ENCODE measurements at regions not wholly inside any gene's neighbourhood (a gene's known extent, or its start where the extent isn't known, plus 50 kb on each side); places are given as distances from the start of the nearest gene placed in this dataset.

- Histone ChIP-seq H3K9me3 (ENCODE audit: control insufficient read depth, insufficient read depth, low read depth, low read length) (no peaks in the 10 kb centered on the region), H3K27ac (ENCODE audit: extremely low read depth, low read depth, low read length) (no peak overlapping the region), H3K4me1 (ENCODE audit: control insufficient read depth, insufficient read depth, low read length) (no peaks in the 10 kb centered on the region), H3K4me3 (ENCODE audit: low read depth, low read length) (no peak overlapping the region), H3K36me3 (ENCODE audit: control insufficient read depth in 2 of 2, insufficient read depth in 1 of 2, low read length in 2 of 2) (no peaks in the 10 kb centered on the region)
- POLR2A ChIA-PET = no interaction called here
- TF ChIP-seq, protein P1, sequence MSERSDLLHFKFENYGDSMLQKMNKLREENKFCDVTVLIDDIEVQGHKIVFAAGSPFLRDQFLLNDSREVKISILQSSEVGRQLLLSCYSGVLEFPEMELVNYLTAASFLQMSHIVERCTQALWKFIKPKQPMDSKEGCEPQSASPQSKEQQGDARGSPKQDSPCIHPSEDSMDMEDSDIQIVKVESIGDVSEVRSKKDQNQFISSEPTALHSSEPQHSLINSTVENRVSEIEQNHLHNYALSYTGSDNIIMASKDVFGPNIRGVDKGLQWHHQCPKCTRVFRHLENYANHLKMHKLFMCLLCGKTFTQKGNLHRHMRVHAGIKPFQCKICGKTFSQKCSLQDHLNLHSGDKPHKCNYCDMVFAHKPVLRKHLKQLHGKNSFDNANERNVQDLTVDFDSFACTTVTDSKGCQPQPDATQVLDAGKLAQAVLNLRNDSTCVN (tag by site-specific recombination; optimal IDR thresholded peaks at IDR 0.05) = no peak
- TF ChIP-seq MYNN (tag by site-specific recombination; IDR thresholded peaks at IDR 0.05; ENCODE audit: borderline replicate concordance) (no peak), FEZF1 (tag by site-specific recombination; IDR thresholded peaks at IDR 0.05) (no peak), ZNF561 (tag by site-specific recombination; IDR thresholded peaks at IDR 0.05; ENCODE audit: borderline replicate concordance) (no peak), ZNF302 (tag by site-specific recombination; IDR thresholded peaks at IDR 0.05; ENCODE audit: low read depth) (no peak), ZNF776 (tag by site-specific recombination; IDR thresholded peaks at IDR 0.05; ENCODE audit: borderline replicate concordance) (no peak), TSHZ1 (tag by site-specific recombination; IDR thresholded peaks at IDR 0.05; ENCODE audit: borderline replicate concordance) (no peak)
- CTCF ChIA-PET = no interaction called here
These were observed 580.7 kb downstream of the KCTD8 start for GRCh38 chr4:43867908-43868307.

DNA sequence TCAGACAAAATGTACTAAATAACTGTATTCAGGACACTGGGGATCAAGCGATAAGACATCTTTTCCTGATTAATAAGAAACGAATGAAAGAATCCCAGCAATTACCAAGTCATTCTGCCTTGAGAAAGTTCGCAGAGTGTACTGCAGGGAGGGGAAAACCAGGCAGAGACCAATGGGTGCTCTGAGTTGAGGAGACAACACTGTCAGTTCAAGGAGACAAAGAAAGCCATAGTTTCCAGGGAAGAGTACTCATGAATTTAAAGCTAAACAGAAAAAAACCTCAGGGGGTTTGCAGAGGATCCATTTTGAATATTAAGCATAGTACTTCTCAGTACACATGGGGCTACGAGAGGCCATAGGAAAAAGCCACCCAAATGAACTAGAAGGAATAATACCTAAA lies 573.0 kb downstream of the KCTD8 start:
- Histone ChIP-seq H3K36me3 (ENCODE audit: control insufficient read depth in 2 of 2, insufficient read depth in 1 of 2, low read length in 2 of 2) (no peaks in the 10 kb centered on the region), H3K4me1 (ENCODE audit: control insufficient read depth, insufficient read depth, low read length) (no peaks in the 10 kb centered on the region), H3K4me3 (ENCODE audit: low read depth, low read length) (no peak overlapping the region), H3K27ac (ENCODE audit: extremely low read depth, low read depth, low read length) (no peak overlapping the region), H3K9me3 (ENCODE audit: control insufficient read depth, insufficient read depth, low read depth, low read length) (no peaks in the 10 kb centered on the region)
- CTCF ChIA-PET = no interaction called here
- TF ChIP-seq ZNF133 (tag by site-specific recombination; IDR thresholded peaks at IDR 0.05) = no peak
- no peak for TF ChIP-seq ZNF132 (tag by site-specific recombination; IDR thresholded peaks at IDR 0.05; ENCODE audit: borderline replicate concordance)
- TF ChIP-seq ZNF473 (tag by site-specific recombination; IDR thresholded peaks at IDR 0.05) = no peak
- no peak for TF ChIP-seq BCL11A (tag by site-specific recombination; IDR thresholded peaks at IDR 0.05; ENCODE audit: low read depth)
- TF ChIP-seq HOXA7 (CRISPR knock-in tag; IDR thresholded peaks at IDR 0.05; ENCODE audit: borderline replicate concordance) = no peak
- no peak for TF ChIP-seq ZNF555 (tag by site-specific recombination; conservative IDR thresholded peaks at IDR 0.05)
- TF ChIP-seq ATF2 (tag by site-specific recombination; IDR thresholded peaks at IDR 0.05; ENCODE audit: low read depth) = no peak
- TF ChIP-seq ZIC2 (tag by site-specific recombination; IDR thresholded peaks at IDR 0.05) = no peak
- no peak for TF ChIP-seq ZNF2 (tag by site-specific recombination; IDR thresholded peaks at IDR 0.05)
- TF ChIP-seq ZNF514 (tag by site-specific recombination; IDR thresholded peaks at IDR 0.05) = no peak
- TF ChIP-seq, protein P2, sequence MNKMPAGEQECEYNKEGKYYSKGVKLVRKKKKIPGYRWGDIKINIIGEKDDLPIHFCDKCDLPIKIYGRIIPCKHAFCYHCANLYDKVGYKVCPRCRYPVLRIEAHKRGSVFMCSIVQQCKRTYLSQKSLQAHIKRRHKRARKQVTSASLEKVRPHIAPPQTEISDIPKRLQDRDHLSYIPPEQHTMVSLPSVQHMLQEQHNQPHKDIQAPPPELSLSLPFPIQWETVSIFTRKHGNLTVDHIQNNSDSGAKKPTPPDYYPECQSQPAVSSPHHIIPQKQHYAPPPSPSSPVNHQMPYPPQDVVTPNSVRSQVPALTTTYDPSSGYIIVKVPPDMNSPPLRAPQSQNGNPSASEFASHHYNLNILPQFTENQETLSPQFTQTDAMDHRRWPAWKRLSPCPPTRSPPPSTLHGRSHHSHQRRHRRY (tag by site-specific recombination; IDR thresholded peaks at IDR 0.05) = no peak
- TF ChIP-seq KLF9 (tag by site-specific recombination; IDR thresholded peaks at IDR 0.05; ENCODE audit: low read depth) = no peak
- TF ChIP-seq ZNF335 (tag by site-specific recombination; conservative IDR thresholded peaks at IDR 0.05) = no peak
- no peak for TF ChIP-seq PATZ1 (tag by site-specific recombination; IDR thresholded peaks at IDR 0.05)
- POLR2A ChIA-PET = no interaction called here
